Neural cell (in vitro differentiated cells): ENCODE measurements at regions not wholly inside any gene's neighbourhood (a gene's known extent, or its start where the extent isn't known, plus 50 kb on each side); places are given as distances from the start of the nearest gene placed in this dataset.
"Not testable (repeated sequence)": the region's sequence is repeated elsewhere in the genome, so short reads cannot be mapped to it uniquely, and the experiment has no call there.

Experiments used
- CTCF ChIP-seq: fragments of 450-650 bp; IDR thresholded peaks from 2 replicates; pipeline ENCODE4 v1.5.1; 2014; ENCODE audit warnings: antibody characterized with exemption, mild to moderate bottlenecking, moderate library complexity; ENCODE audit not compliant: poor library complexity, severe bottlenecking
- EP300 ChIP-seq: fragments of 450-650 bp; conservative IDR thresholded peaks from 2 replicates; pipeline ENCODE4 v1.6.1; 2014; ENCODE audit warnings: antibody characterized with exemption, mild to moderate bottlenecking, moderate library complexity; ENCODE audit not compliant: poor library complexity, severe bottlenecking
- EZH2 ChIP-seq: fragments of 200-600, 300-800 bp; shearing (Covaris generic), sonication (generic); IDR thresholded peaks from 2 replicates; pipeline ENCODE4 v1.6.1; 2014; ENCODE audit warnings: antibody characterized with exemption, low read length, borderline replicate concordance, mild to moderate bottlenecking; ENCODE audit not compliant: insufficient read depth, poor library complexity, severe bottlenecking
- MXI1 ChIP-seq: fragments of 450-650 bp; conservative IDR thresholded peaks from 2 replicates; pipeline ENCODE4 v1.6.1; 2014; ENCODE audit warnings: antibody characterized with exemption, mild to moderate bottlenecking; ENCODE audit not compliant: poor library complexity, severe bottlenecking
- POLR2AphosphoS5 ChIP-seq: IDR thresholded peaks from 2 replicates; pipeline ENCODE4 v1.6.1; 2012
- RAD21 ChIP-seq: fragments of 450-650 bp; conservative IDR thresholded peaks from 2 replicates; pipeline ENCODE4 v1.6.1; 2014; ENCODE audit warnings: antibody characterized with exemption, mild to moderate bottlenecking, moderate library complexity
- TAF1 ChIP-seq: IDR thresholded peaks from 2 replicates; pipeline ENCODE4 v1.6.1; 2012; ENCODE audit warnings: low read depth
- TF ChIP-seq, protein P1 (sequence below): IDR thresholded peaks from 2 replicates; pipeline ENCODE4 v1.6.1; 2012; ENCODE audit warnings: borderline replicate concordance

DNA sequence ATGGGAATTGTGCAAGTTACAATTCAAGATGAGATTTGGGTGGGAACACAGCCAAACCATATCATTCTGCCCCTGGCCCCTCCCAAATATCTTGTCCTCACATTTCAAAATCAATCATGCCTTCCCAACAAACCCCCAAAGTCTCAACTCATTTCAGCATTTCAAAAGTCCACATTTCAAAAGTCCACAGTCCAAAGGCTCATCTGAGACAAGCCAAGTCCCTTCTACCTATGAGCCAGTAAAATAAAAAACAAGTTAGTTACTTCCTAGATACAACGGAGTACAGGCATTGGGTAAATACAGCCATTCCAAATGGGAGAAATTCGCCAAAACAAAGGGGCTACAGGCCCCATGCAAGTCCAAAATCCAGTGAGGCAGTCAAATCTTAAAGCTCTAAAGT, 203.3 kb upstream of the FAM47A start:
- TF ChIP-seq CTCF, EP300, RAD21, POLR2AphosphoS5, EZH2, TAF1, MXI1: not testable (repeated sequence)
- TF ChIP-seq, protein P1, sequence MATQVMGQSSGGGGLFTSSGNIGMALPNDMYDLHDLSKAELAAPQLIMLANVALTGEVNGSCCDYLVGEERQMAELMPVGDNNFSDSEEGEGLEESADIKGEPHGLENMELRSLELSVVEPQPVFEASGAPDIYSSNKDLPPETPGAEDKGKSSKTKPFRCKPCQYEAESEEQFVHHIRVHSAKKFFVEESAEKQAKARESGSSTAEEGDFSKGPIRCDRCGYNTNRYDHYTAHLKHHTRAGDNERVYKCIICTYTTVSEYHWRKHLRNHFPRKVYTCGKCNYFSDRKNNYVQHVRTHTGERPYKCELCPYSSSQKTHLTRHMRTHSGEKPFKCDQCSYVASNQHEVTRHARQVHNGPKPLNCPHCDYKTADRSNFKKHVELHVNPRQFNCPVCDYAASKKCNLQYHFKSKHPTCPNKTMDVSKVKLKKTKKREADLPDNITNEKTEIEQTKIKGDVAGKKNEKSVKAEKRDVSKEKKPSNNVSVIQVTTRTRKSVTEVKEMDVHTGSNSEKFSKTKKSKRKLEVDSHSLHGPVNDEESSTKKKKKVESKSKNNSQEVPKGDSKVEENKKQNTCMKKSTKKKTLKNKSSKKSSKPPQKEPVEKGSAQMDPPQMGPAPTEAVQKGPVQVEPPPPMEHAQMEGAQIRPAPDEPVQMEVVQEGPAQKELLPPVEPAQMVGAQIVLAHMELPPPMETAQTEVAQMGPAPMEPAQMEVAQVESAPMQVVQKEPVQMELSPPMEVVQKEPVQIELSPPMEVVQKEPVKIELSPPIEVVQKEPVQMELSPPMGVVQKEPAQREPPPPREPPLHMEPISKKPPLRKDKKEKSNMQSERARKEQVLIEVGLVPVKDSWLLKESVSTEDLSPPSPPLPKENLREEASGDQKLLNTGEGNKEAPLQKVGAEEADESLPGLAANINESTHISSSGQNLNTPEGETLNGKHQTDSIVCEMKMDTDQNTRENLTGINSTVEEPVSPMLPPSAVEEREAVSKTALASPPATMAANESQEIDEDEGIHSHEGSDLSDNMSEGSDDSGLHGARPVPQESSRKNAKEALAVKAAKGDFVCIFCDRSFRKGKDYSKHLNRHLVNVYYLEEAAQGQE: not testable (repeated sequence)
